ENCODE measurements at regions not wholly inside any gene's neighbourhood (a gene's known extent, or its start where the extent isn't known, plus 50 kb on each side); places are given as distances from the start of the nearest gene placed in this dataset.
"Not testable (repeated sequence)": the region's sequence is repeated elsewhere in the genome, so short reads cannot be mapped to it uniquely, and the experiment has no call there.

GRCh38 chr18:29730073-29730472 lies 1312.5 kb downstream of the DSC3 start:
- intact Hi-C loops (cut with DNase I) = no loop called here
- TF ChIP-seq, protein P1, sequence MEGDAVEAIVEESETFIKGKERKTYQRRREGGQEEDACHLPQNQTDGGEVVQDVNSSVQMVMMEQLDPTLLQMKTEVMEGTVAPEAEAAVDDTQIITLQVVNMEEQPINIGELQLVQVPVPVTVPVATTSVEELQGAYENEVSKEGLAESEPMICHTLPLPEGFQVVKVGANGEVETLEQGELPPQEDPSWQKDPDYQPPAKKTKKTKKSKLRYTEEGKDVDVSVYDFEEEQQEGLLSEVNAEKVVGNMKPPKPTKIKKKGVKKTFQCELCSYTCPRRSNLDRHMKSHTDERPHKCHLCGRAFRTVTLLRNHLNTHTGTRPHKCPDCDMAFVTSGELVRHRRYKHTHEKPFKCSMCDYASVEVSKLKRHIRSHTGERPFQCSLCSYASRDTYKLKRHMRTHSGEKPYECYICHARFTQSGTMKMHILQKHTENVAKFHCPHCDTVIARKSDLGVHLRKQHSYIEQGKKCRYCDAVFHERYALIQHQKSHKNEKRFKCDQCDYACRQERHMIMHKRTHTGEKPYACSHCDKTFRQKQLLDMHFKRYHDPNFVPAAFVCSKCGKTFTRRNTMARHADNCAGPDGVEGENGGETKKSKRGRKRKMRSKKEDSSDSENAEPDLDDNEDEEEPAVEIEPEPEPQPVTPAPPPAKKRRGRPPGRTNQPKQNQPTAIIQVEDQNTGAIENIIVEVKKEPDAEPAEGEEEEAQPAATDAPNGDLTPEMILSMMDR (IDR thresholded peaks at IDR 0.05; ENCODE audit: borderline replicate concordance, extremely low read depth, insufficient read depth) = no peak
- FAIRE-seq (no peak), DNase-seq (no peak)
- Histone ChIP-seq H3K4me3 (ENCODE audit: low read length in 3 of 3) (no peak overlapping the region), H3K27me3 (ENCODE audit: control insufficient read depth, insufficient read depth, low read length) (no peaks in the 10 kb centered on the region), H3K9me3 (ENCODE audit: control insufficient read depth in 2 of 3, insufficient read depth in 1 of 3, low read length in 3 of 3) (peaks cover 0 to 4% (median 0%) of the 10 kb centered on the region in 3 donors), H3K27ac (ENCODE audit: low read depth in 2 of 2, low read length in 2 of 2) (no peak overlapping the region), H3K36me3 (ENCODE audit: control insufficient read depth in 2 of 3, insufficient read depth in 3 of 3, low read length in 3 of 3) (no peaks in the 10 kb centered on the region), H3K4me1 (ENCODE audit: control insufficient read depth in 2 of 3, insufficient read depth in 2 of 3, low read depth in 1 of 3, low read length in 3 of 3) (no peaks in the 10 kb centered on the region), H3K9ac (ENCODE audit: low read length in 3 of 3) (no peak overlapping the region)

DNA sequence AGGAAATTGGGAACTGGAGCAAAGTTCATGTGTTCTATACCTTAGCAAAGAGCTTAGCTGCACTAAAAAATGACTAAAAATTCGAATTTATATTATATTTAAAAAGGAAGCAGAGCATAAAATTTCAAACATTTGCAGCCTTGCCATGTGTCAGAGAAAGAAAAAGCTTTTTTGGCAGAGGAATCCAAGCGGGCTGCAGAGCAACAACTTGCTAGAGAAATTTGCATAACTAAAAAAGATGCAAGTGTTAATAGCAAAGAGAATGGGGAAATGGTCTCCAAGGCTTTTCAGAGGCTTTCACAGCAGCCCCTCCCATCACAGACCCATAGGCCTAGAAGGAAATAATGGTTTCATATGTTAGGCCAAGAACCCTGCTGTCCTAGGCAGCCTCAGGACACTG lies 1315.9 kb downstream of the DSC3 start:
- intact Hi-C loops (cut with DNase I) = no loop called here
- FAIRE-seq (no peak), DNase-seq (no peak)
- H3K4me1 ChIP-seq (ENCODE audit: control insufficient read depth in 2 of 3, insufficient read depth in 2 of 3, low read depth in 1 of 3, low read length in 3 of 3) = no peaks in the 10 kb centered on the region
- TF ChIP-seq, protein P1 (IDR thresholded peaks at IDR 0.05; ENCODE audit: borderline replicate concordance, extremely low read depth, insufficient read depth) = no peak
- no peak overlapping the region for H3K4me3 ChIP-seq (ENCODE audit: low read length in 3 of 3)
- H3K27ac ChIP-seq (ENCODE audit: low read depth in 2 of 2, low read length in 2 of 2) = no peak overlapping the region
- H3K9me3 ChIP-seq (ENCODE audit: control insufficient read depth in 2 of 3, insufficient read depth in 1 of 3, low read length in 3 of 3) = no peaks in the 10 kb centered on the region
- H3K36me3 ChIP-seq (ENCODE audit: control insufficient read depth in 2 of 3, insufficient read depth in 3 of 3, low read length in 3 of 3) = no peaks in the 10 kb centered on the region
- H3K27me3 ChIP-seq (ENCODE audit: control insufficient read depth, insufficient read depth, low read length) = no peaks in the 10 kb centered on the region
- H3K9ac ChIP-seq (ENCODE audit: low read length in 3 of 3) = no peak overlapping the region

DNA sequence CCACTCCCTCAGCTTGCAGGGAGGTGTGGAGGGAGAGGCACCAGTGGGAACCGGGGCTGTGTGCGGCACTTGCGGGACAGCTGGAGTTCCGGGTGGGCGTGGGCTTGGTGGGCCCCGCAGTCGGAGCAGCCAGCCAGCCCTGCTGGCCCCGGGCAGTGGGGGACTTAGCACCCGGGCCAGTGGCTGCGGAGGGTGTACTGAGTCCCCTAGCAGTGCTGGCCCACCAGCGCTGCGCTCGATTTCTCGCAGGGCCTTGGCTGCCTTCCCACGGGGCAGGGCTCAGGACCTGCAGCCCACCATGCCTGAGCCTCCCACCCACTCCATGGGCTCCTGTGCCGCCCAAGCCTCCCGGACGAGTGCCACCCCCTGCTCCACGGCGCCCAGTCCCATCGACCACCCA lies 1319.1 kb downstream of the DSC3 start:
- FAIRE-seq; H3K27ac ChIP-seq (ENCODE audit: low read depth in 2 of 2, low read length in 2 of 2); H3K36me3 ChIP-seq (ENCODE audit: control insufficient read depth in 2 of 3, insufficient read depth in 3 of 3, low read length in 3 of 3); H3K4me1 ChIP-seq (ENCODE audit: control insufficient read depth in 2 of 3, insufficient read depth in 2 of 3, low read depth in 1 of 3, low read length in 3 of 3); H3K9ac ChIP-seq (ENCODE audit: low read length in 3 of 3); H3K4me3 ChIP-seq (ENCODE audit: low read length in 3 of 3); intact Hi-C loops (cut with DNase I); H3K9me3 ChIP-seq (ENCODE audit: control insufficient read depth in 2 of 3, insufficient read depth in 1 of 3, low read length in 3 of 3); H3K27me3 ChIP-seq (ENCODE audit: control insufficient read depth, insufficient read depth, low read length): not testable (repeated sequence)
- peak in 1 of 5 donors; percentile 48 for DNase-seq

- FAIRE-seq; DNase-seq; H3K27me3 ChIP-seq (ENCODE audit: control insufficient read depth, insufficient read depth, low read length); intact Hi-C loops (cut with DNase I); H3K9me3 ChIP-seq (ENCODE audit: control insufficient read depth in 2 of 3, insufficient read depth in 1 of 3, low read length in 3 of 3); H3K36me3 ChIP-seq (ENCODE audit: control insufficient read depth in 2 of 3, insufficient read depth in 3 of 3, low read length in 3 of 3); H3K9ac ChIP-seq (ENCODE audit: low read length in 3 of 3); H3K4me3 ChIP-seq (ENCODE audit: low read length in 3 of 3); H3K4me1 ChIP-seq (ENCODE audit: control insufficient read depth in 2 of 3, insufficient read depth in 2 of 3, low read depth in 1 of 3, low read length in 3 of 3); H3K27ac ChIP-seq (ENCODE audit: low read depth in 2 of 2, low read length in 2 of 2): not testable (repeated sequence)
These were observed 1326.6 kb downstream of the DSC3 start for GRCh38 chr18:29715960-29716359.

- TF ChIP-seq, protein P1 (IDR thresholded peaks at IDR 0.05; ENCODE audit: borderline replicate concordance, extremely low read depth, insufficient read depth) = no peak
- H3K9me3 ChIP-seq (ENCODE audit: control insufficient read depth in 2 of 3, insufficient read depth in 1 of 3, low read length in 3 of 3) = no peaks in the 10 kb centered on the region
- H3K36me3 ChIP-seq (ENCODE audit: control insufficient read depth in 2 of 3, insufficient read depth in 3 of 3, low read length in 3 of 3) = no peaks in the 10 kb centered on the region
- no peak overlapping the region for H3K27ac ChIP-seq (ENCODE audit: low read depth in 2 of 2, low read length in 2 of 2)
- H3K9ac ChIP-seq (ENCODE audit: low read length in 3 of 3) = no peak overlapping the region
- FAIRE-seq = no peak
- intact Hi-C loops (cut with DNase I) = no loop called here
- no peaks in the 10 kb centered on the region for H3K27me3 ChIP-seq (ENCODE audit: control insufficient read depth, insufficient read depth, low read length)
- H3K4me3 ChIP-seq (ENCODE audit: low read length in 3 of 3) = no peak overlapping the region
- no peaks in the 10 kb centered on the region for H3K4me1 ChIP-seq (ENCODE audit: control insufficient read depth in 2 of 3, insufficient read depth in 2 of 3, low read depth in 1 of 3, low read length in 3 of 3)
- DNase-seq = no peak
These were observed 1329.8 kb downstream of the DSC3 start for GRCh38 chr18:29712785-29713184.
